ENCODE measurements at regions not wholly inside any gene's neighbourhood (a gene's known extent, or its start where the extent isn't known, plus 50 kb on each side); places are given as distances from the start of the nearest gene placed in this dataset.
"Not testable (repeated sequence)": the region's sequence is repeated elsewhere in the genome, so short reads cannot be mapped to it uniquely, and the experiment has no call there.

- DNase-seq (ENCODE audit: low read depth) = no peak
These were observed 81.6 kb upstream of the USP9X start for GRCh38 chrX:41003506-41004270.

- DNase-seq (ENCODE audit: low read depth) = no peak
These were observed 79.7 kb upstream of the USP9X start for GRCh38 chrX:41005445-41005992.

DNA sequence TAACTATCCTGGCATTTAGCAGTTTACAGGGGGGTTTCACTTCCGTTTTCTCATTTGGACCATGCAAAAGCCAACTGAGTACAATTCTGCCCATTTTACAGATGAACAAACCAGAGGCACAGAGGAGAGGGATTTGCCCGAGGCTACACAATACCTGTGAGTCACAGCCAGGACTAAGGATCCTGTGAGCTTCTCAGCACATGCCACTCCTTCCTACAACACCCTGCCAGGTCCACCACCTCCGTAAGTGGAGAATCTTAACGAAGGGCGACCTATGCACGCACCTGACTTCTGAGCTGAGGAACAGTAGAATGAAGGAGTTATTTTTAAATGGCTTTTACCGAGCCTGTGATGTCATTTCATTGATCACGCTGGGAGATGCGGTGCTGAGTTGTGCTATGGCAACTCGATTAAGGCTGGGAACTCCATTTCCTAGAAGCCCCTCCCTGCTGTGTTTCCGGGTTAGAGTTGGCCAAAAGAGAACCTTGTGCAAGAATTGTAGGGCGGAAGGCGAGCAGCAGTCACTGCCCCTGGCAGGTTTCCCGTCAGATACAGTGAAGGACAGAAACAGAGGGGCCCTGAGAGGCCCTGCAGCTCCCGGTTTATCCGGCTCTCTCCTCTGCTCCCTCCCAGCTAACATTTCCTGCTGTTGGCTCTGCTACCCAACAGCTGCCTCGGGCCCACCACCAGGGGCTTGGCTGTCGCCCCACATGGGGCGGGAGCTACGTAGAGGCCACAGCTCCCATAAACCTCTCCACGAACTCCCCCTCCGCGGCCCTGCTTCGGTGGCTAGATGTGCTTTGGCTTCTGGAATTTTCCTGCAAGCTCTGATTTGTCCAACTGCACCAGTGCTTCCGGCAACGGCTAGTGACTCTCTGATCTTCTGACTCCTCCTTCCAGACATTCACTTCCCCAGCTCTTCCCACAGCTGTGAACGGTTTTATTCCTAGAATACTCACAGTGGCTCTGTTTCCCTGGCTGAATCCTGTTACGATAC, 75.1 kb upstream of the USP9X start:
- DNase-seq (ENCODE audit: low read depth) = peak; percentile 60

DNA sequence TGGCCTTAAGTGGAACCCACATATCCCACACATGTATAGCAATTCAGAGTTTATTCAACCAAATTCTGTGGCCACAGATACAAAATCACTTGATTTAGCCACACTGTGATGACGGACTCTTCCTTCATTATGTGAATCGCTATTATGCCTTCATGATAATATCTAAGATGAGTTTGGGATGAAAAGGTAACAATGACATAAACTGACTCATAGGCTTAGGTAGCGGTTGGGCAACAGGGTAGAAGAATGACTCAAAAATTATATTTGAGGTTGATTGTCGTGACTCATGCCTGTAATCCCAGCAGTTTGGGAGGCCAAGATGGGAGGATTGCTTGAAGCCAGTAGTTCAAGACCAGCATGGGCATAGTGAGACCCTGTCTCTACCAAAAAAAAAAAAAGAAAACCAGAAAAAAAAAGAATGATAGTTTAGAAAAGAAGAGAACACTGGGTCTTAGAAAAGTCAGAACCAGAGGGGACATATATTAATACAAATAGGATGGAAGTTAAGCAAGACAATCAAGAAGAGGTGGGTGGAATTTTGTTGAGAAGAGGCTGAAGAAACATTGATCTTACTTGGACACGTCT, 70.4 kb upstream of the USP9X start:
- no peak for DNase-seq (ENCODE audit: low read depth)

GRCh38 chrX:41017785-41018184, 67.5 kb upstream of the USP9X start:
- not testable (repeated sequence) for DNase-seq (ENCODE audit: low read depth)

DNA sequence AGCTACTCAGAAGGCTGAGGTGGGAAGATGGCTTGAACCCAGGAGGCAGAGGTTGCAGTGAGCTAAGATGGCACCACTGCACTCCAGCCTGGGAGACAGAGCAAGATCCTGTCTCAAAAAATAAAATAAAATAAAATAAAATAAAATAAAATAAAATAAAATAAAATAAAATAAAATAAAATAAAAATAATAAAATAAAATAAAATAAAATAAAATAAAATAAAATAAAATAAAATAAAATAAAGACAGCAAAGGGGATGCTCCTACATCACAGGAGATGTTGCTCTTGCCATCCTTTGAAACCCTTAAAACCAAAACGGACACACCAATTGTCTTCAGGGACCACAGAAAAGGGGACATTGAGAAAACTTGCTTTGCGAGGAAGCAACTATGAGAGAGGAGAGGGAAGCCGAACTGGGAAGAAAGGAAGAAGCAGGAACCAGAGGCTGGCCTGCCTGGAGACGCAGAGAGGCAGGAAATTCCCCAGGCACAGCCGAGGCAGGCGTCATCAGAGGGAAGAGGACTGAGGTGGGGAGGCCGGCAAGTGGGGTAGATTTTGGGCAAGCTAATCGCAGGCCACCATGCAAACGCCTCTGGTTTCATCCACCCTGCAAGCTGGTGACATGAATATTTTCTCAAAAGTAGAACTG, 66.7 kb upstream of the USP9X start:
- DNase-seq (ENCODE audit: low read depth) = not testable (repeated sequence)

GRCh38 chrX:41019041-41019392, 66.2 kb upstream of the USP9X start:
- no peak for DNase-seq (ENCODE audit: low read depth)

DNA sequence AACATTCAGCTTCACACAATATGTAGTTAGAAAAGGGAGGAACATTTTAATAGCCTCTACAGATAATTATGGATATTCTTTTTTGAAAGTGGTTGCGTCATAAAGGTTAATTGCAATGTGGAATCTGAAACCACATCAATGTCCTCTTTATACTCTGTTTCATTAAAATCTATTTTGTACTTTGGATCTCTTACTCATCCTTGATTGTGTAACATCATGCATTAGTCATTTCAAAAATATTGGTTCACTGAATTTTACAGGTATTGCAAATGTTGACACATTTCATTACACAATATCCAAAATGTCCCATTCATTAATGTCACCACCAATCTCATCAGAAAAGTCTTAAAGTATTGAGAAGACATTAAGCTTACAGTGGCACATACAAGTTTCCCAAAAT, 62.7 kb upstream of the USP9X start:
- no peak for DNase-seq (ENCODE audit: low read depth)

DNA sequence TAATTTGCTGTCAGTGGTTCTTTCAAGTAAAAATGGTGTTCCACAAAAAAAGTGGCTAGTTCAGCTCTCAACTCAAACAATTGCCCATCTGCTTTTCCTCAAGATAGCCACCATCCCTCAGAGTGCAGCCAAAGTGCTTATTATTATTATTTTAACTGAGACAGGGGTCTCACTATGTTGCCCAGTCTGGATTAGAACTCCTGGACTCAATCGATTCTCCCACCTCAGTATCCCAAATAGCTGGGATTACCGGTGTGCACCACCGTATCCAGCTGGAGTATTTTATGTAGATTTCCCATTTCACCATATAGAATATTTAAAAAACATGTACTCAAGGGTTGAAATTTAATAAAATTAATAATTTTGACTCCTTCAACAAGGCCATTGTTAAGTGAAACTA, 62.1 kb upstream of the USP9X start:
- no peak for DNase-seq (ENCODE audit: low read depth)

DNA sequence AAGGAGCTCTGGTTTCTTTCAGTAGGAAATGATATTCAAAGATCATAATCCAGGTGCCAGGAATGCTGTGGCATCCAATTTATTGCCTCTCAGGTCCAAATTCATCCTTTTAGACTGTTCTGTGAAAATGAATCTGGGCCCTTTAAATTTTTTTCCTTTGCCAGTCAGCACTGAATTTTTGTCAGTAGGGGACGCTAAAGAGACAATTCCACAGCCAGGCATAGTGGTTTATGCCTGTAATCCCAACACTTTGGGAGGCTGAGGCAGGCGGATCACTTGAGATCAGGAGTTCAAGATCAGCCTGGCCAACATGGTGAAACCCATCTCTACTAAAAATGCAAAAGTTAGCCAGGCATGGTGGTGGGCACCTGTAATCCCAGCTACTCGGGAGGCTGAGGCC, 60.9 kb upstream of the USP9X start:
- DNase-seq (ENCODE audit: low read depth) = not testable (repeated sequence)

GRCh38 chrX:41024755-41025154, 60.5 kb upstream of the USP9X start:
- DNase-seq (ENCODE audit: low read depth) = no peak

GRCh38 chrX:41025926-41026701, 59.1 kb upstream of the USP9X start:
- no peak for DNase-seq (ENCODE audit: low read depth)

- no peak for DNase-seq (ENCODE audit: low read depth)
These were observed 58.6 kb upstream of the USP9X start for GRCh38 chrX:41026702-41027078.

DNA sequence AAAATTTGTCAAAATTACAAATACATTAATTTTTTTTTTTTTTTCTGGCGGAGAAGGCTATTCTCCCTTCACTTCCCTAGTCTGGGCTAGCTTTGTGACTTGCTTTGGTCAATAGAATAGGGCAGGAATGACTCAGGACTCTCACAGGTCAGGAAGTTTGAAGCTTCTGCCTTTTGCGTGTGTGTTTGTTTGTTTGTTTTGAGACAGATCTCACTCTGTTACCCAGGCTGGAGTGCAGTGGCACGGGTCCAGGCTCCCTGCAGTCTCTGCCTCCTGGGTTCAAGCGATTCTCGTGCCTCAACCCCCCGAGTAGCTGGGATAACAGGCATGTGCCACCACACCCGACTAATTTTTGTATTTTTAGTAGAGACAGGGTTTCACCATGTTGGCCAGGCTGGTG, 55.9 kb upstream of the USP9X start:
- no peak for DNase-seq (ENCODE audit: low read depth)

GRCh38 chrX:41031256-41031967, 53.8 kb upstream of the USP9X start:
- DNase-seq (ENCODE audit: low read depth) = no peak

DNA sequence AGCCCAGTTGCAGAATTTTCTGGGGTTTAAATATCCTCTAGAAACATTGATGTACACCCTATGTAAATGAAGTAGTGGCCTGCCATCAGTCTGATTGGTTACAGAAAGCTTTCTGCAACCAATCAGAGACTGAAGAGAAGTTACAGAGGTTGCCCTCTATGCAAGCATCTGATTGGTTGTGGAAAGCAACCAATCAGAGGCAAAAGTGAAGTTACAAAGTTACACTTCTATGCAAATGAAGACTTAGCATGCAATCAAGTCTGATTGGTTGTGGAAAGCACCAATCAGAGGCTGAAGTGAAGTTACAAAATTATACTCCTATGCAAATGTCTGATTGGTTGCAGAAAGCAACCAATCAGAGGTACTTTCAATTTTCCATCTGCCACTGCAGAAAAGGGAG, 51.9 kb upstream of the USP9X start:
- no peak for DNase-seq (ENCODE audit: low read depth)

DNA sequence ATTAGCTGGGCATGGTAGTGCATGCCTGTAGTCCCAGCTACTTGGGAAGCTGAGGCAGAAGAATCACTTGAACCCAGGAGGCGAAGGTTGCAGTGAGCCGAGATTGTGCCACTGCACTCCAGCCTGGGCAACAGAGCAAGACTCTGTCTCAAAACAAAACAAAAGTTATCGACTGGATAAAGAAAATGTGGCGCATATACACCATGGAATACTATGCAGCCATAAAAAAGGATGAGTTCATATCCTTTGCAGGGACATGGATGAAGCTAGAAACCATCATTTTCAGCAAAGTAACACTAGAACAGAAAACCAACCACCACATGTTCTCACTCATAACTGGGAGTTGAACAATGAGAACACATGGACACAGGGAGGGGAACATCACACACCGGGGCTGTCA, 50.3 kb upstream of the USP9X start:
- DNase-seq (ENCODE audit: low read depth) = not testable (repeated sequence)
